HG03432 (cell line): ENCODE measurements at regions not wholly inside any gene's neighbourhood (a gene's known extent, or its start where the extent isn't known, plus 50 kb on each side); places are given as distances from the start of the nearest gene placed in this dataset.
"Not testable (repeated sequence)": the region's sequence is repeated elsewhere in the genome, so short reads cannot be mapped to it uniquely, and the experiment has no call there.

Experiments
- ATAC-seq: cut with Tn5 transposase; IDR thresholded peaks from one replicate; pipeline ENCODE4 v1.9.1; 2021; ENCODE audit warnings: mild to moderate bottlenecking, moderate library complexity; ENCODE audit not compliant: unreplicated experiment

DNA sequence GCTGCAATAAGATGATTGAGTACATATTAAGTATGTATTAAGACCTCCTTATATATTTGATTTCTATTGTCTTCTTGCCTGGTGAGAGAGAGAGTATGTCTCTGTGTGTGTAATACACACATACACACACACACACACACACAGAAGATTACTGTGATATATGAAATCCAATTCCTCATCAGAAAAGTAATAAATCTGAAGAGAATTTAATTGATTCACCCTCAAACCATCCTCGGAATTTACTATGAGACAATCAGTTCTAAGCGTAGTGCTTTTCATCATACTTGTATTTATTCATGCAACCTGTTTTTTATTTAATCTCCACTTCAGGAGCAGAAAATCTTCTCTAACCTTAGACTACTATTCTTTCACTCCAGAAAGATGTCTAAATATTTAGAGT lies 62.3 kb upstream of the TLL1 start:
- ATAC-seq, result no peak

DNA sequence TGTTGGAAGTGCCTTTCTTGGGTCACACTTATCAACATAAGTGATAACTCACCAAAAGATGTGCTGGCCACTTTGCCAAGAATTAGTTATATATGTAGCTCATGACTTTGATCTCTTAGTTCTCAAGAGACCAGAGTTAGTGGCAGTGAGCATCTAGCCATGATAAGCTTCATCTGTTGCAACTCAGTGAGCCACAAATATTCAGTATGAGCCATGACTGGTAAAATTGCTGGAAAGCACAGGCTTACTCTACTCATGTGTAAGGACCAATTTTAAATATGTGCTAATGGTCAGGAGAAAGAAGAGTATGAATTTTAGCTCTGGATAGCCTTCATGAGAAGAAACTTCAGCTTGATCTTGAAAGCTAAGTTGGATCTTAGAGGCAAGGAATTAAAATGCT lies 59.4 kb upstream of the TLL1 start:
- ATAC-seq, result no peak

DNA sequence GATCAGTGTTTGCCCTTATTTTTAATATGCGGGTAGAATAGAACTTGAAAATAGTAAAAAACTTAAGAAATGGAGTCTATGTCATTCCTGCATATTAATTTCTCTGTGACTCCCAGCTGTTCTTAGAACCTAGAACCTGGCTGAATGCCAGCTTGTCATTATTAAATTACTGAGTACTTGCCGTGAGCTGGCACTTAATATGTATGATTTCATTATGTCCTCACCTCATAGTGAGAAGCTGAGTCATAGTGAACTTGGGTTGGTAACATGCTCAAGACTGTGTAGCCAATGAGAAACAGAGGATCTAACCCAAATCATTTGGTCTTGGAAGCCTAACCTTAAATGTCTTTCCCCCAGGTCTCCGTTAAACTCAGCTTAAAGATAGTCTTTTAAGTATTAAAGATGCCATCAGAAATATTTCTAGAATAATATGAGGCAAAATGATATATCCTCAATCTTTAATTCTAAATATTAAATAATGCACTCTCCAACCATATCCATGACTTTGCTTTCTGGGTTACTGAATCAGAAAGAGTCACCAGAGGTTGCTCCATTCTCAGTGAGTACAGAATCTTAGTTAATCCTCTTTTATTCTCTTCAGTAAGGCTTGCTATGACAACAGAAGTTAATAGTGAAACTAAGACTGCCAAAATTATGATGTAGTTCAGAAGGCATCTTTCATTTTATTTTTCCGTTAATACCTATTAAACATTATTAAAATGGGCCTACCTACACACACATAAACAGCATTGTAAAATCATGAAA lies 58.6 kb upstream of the TLL1 start:
- ATAC-seq, result no peak

DNA sequence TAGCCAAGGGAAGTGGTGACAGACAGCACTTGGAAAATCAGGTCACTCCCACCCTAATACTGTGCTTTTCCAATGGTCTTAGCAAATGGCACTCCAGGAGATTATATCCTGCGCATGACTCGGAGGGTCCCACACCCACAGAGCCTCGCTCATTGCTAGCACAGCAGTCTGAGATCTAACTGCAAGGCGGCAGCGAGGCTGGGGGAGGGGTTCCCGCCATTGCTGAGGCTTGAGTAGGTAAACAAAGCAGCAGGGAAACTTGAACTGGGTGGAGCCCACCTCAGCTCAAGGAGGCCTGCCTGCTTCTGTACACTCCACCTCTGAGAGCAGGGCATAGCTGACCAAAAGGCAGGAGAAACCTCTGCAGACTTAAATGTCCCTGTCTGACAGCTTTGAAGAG lies 53.9 kb upstream of the TLL1 start:
- ATAC-seq, result not testable (repeated sequence)
